CD4-positive, alpha-beta T cell (primary cell): ENCODE measurements at regions not wholly inside any gene's neighbourhood (a gene's known extent, or its start where the extent isn't known, plus 50 kb on each side); places are given as distances from the start of the nearest gene placed in this dataset.
"Not testable (repeated sequence)": the region's sequence is repeated elsewhere in the genome, so short reads cannot be mapped to it uniquely, and the experiment has no call there.

ENCODE experiments used
- ATAC-seq: fragments of 200-7000 bp; cut with Tn5 transposase; one replicate; pipeline ENCODE4 v1.10.0; 2022; ENCODE audit warnings: mild to moderate bottlenecking; ENCODE audit not compliant: poor library complexity
- CTCF ChIA-PET: fragments of 350-600 bp; sonication (Branson Sonifier 250); formaldehyde crosslinking; loops from one replicate; lab custom pipeline; 2021; ENCODE audit warnings: antibody characterized with exemption, inconsistent platforms; lab: Charles Lee
- POLR2A ChIA-PET: fragments of 350-600 bp; sonication (Branson Sonifier 250); formaldehyde crosslinking; loops from one replicate; lab custom pipeline; 2021; ENCODE audit warnings: antibody characterized with exemption, inconsistent platforms; lab: Charles Lee
- DNase-seq, 14 experiments: peaks; one replicate each; pipeline ENCODE4 v3.0.0-alpha.2; 2013 to 2020; ENCODE audit warnings: mixed read lengths in 2 of 14
- H3K27ac ChIP-seq, 2 donors: one replicate each; pipeline versions ENCODE4 v1.5.1 to v1.7.0; 2013; ENCODE audit warnings: low read length in 2 of 2, low read depth in 1 of 2, mild to moderate bottlenecking in 1 of 2
- H3K27me3 ChIP-seq, 2 experiments: 1 replicate in 1 of 2; 2 replicates in 1 of 2; pipeline versions ENCODE4 v1.6.1 to v1.7.0; 2013; ENCODE audit warnings: low read length in 2 of 2, control low read depth in 1 of 2, mild to moderate bottlenecking in 1 of 2, moderate library complexity in 1 of 2; ENCODE audit not compliant: insufficient read depth in 2 of 2, control insufficient read depth in 1 of 2
- H3K36me3 ChIP-seq: one replicate; pipeline ENCODE4 v1.6.1; 2013; ENCODE audit warnings: low read length, control low read depth; ENCODE audit not compliant: insufficient read depth
- H3K4me1 ChIP-seq: one replicate; pipeline ENCODE4 v1.6.1; 2013; ENCODE audit warnings: low read length, control low read depth; ENCODE audit not compliant: insufficient read depth
- H3K4me3 ChIP-seq: one replicate; pipeline ENCODE4 v1.5.1; 2013; ENCODE audit warnings: mild to moderate bottlenecking, low read length, moderate library complexity
- H3K9me3 ChIP-seq, 2 experiments: 1 replicate in 1 of 2; 2 replicates in 1 of 2; pipeline versions ENCODE4 v1.6.1 to v1.7.0; 2013; ENCODE audit warnings: low read length in 2 of 2, mild to moderate bottlenecking in 2 of 2, control low read depth in 1 of 2, moderate library complexity in 1 of 2; ENCODE audit not compliant: control insufficient read depth in 1 of 2, insufficient read depth in 1 of 2
- H3K27ac Mint-ChIP-seq: one replicate; pipeline ENCODE4 v1.8.0; 2020; ENCODE audit warnings: mixed read lengths
- H3K27me3 Mint-ChIP-seq: one replicate; pipeline ENCODE4 v1.8.0; 2021; ENCODE audit warnings: mixed read lengths
- H3K36me3 Mint-ChIP-seq: one replicate; pipeline ENCODE4 v1.8.0; 2021; ENCODE audit warnings: low read depth, mixed read lengths
- H3K4me1 Mint-ChIP-seq: one replicate; pipeline ENCODE4 v1.8.0; 2021; ENCODE audit warnings: low read depth, mixed read lengths
- H3K4me3 Mint-ChIP-seq: one replicate; pipeline ENCODE4 v1.8.0; 2020; ENCODE audit warnings: mild to moderate bottlenecking, mixed read lengths
- H3K9me3 Mint-ChIP-seq: one replicate; pipeline ENCODE4 v1.8.0; 2020; ENCODE audit warnings: mixed read lengths
- CTCF ChIP-seq: fragments of 200-600 bp; IDR thresholded peaks from one replicate; pipeline ENCODE4 v1.8.0; 2022; ENCODE audit warnings: antibody characterized with exemption, mild to moderate bottlenecking
- intact Hi-C, 2 experiments: fragments of 100-400 bp; cut with DNase I in 1 of 2; cut with micrococcal nuclease in 1 of 2; formaldehyde crosslinking; loops; one replicate each; pipeline versions ENCODE4 v1.15.1 to v1.9.0; 2023 to 2025; cut with DNase I, micrococcal nuclease

- no peak for DNase-seq
- H3K4me1 Mint-ChIP-seq, result no peaks in the 10 kb centered on the region
- intact Hi-C loops, result no loop called here
- H3K4me1 ChIP-seq, result no peaks in the 10 kb centered on the region
- H3K27me3 Mint-ChIP-seq, result no peaks in the 10 kb centered on the region
- H3K27me3 ChIP-seq, result no peaks in the 10 kb centered on the region
- no peak overlapping the region for H3K4me3 ChIP-seq
- H3K36me3 Mint-ChIP-seq, result no peaks in the 10 kb centered on the region
- H3K27ac Mint-ChIP-seq, result no peak overlapping the region
- H3K4me3 Mint-ChIP-seq, result no peak overlapping the region
- no peaks in the 10 kb centered on the region for H3K36me3 ChIP-seq
- no peak for TF ChIP-seq CTCF
- CTCF ChIA-PET, result no interaction called here
- POLR2A ChIA-PET, result no interaction called here
- no peaks in the 10 kb centered on the region for H3K9me3 Mint-ChIP-seq
- ATAC-seq, result no peak
- H3K9me3 ChIP-seq, result peaks cover 0 to 4% of the 10 kb centered on the region in 2 experiments
- H3K27ac ChIP-seq, result no peak overlapping the region
These were observed 226.3 kb downstream of the ZIC3 start for GRCh38 chrX:137792214-137792613.

GRCh38 chrX:137797926-137798325 is 232.0 kb downstream of the ZIC3 start:
- H3K4me1 ChIP-seq, H3K4me3 ChIP-seq, DNase-seq, H3K27ac Mint-ChIP-seq, H3K36me3 Mint-ChIP-seq, ATAC-seq, CTCF ChIA-PET, H3K4me1 Mint-ChIP-seq, H3K27me3 ChIP-seq, H3K9me3 ChIP-seq, H3K9me3 Mint-ChIP-seq, H3K27me3 Mint-ChIP-seq, H3K36me3 ChIP-seq, H3K4me3 Mint-ChIP-seq, intact Hi-C loops, H3K27ac ChIP-seq, POLR2A ChIA-PET: not testable (repeated sequence)

- POLR2A ChIA-PET, result no interaction called here
- no peak for ATAC-seq
These were observed 257.3 kb downstream of the ZIC3 start for GRCh38 chrX:137823257-137823656.

More at GRCh38 chrX:137823257-137823656, 257.3 kb downstream of the ZIC3 start:
- CTCF ChIA-PET, result no interaction called here
- H3K4me3 ChIP-seq, result no peak overlapping the region
- peaks cover 5% of the 10 kb centered on the region for H3K9me3 Mint-ChIP-seq
- no peak for TF ChIP-seq CTCF
- no peaks in the 10 kb centered on the region for H3K4me1 Mint-ChIP-seq
- no peaks in the 10 kb centered on the region for H3K36me3 ChIP-seq
- H3K4me3 Mint-ChIP-seq, result no peak overlapping the region
- H3K27ac Mint-ChIP-seq, result no peak overlapping the region
- H3K27ac ChIP-seq, result no peak overlapping the region
- H3K4me1 ChIP-seq, result no peaks in the 10 kb centered on the region
- no peaks in the 10 kb centered on the region for H3K27me3 Mint-ChIP-seq
- intact Hi-C loops, result no loop called here
- no peak for DNase-seq
- no peaks in the 10 kb centered on the region for H3K36me3 Mint-ChIP-seq
- H3K27me3 ChIP-seq, result no peaks in the 10 kb centered on the region
- no peaks in the 10 kb centered on the region for H3K9me3 ChIP-seq
